Left cardiac atrium (tissue), 4 donors: ENCODE measurements at regions not wholly inside any gene's neighbourhood (a gene's known extent, or its start where the extent isn't known, plus 50 kb on each side); places are given as distances from the start of the nearest gene placed in this dataset.
A peak's percentile ranks its signal among the peaks of the same experiment; 100 is the strongest.

Experiments
- ATAC-seq, 2 donors: fragments of 200-7000 bp; cut with Tn5 transposase; one replicate each; pipeline ENCODE4 v1.9.1; 2020; ENCODE audit warnings: mild to moderate bottlenecking in 2 of 2, moderate library complexity in 2 of 2
- DNase-seq: peaks from one replicate; pipeline ENCODE4 v3.0.0-alpha.2; 2020
- intact Hi-C, 2 donors: fragments of 100-400 bp; cut with DNase I; formaldehyde crosslinking; loops; one replicate each; pipeline versions ENCODE4 v1.14.1 to v1.15.1; 2022 to 2023
- donor health status: DM: no; HTN: yes; CAD: no.
- donor health status: DM: no; HTN: yes; CAD: no; lungs with severe emphysema.
- donor health status: DM: yes; HTN: yes; CAD: no.
- donor health status: Dilated cardiomyopathy.

GRCh38 chr16:50472472-50472871 lies 75.7 kb upstream of the NKD1 start:
- DNase-seq (no peak), ATAC-seq (no peak)
- intact Hi-C loops = no loop called here

DNA sequence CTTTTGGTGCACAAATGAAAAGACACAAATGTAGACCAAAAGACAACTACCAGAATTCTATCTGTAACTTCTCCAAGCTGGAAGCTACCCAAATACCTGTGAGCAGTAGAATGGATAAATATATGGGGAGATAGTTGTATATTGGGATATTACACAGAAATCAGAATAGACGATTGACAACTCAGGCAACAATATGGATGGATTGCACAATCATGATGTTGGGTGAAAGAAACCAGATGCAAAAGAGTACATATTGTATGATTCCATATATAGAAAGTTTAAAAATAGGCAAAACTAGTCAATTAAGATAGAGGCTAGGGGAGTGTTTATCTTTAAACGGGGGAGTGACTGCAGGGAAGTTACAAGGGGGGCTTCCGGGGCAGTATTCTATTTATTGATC lies 77.5 kb upstream of the NKD1 start:
- ATAC-seq (no peak), DNase-seq (no peak)
- intact Hi-C loops = no loop called here

DNA sequence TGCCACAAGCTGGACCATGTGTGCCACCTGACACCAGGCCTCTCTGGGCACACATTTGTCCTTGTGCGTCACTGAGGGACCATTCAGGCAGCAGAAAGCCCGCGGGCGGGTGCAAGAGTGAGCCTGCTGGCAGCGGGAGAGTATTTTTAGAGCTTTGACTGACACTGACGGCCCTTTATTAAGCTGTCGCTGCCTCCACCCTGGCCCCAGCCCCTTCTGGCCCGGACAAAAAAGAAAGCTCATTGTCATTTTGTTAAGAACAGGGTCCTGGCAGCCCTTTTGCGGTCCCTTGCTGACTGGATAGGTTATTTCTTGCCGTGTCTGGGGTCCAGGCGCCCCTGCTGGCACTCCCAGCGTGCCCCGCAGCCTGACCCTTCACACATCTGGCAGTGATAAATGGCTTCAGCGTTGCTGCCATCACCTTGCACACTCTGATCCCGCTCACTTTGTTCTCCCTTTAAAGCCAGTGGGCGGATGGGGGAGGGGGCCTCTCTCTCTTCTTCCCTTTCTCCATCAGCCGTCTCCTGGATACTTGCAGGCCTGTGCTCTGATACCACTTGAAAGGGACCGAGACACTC lies 78.4 kb upstream of the NKD1 start:
- ATAC-seq = no peak
- intact Hi-C loops = no loop called here
- no peak for DNase-seq

- intact Hi-C loops = no loop called here
- DNase-seq (no peak), ATAC-seq (no peak)
These were observed 79.0 kb upstream of the NKD1 start for GRCh38 chr16:50469121-50469743.

DNA sequence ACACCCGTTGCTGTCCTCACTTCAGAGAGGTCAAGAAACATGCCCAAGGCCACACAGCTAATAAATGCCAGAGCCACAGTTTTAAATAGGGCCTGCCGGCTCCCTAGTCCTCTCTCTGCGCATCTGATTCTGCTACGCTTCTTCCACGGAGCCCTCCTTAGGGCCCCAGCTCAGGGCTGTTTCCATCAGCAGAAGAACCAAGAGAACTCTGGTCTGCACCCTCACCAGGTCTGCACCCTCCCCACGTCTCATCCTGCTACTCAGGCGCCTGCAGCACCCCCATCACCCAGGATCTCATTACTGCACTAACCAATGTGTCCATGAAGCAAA lies 79.5 kb upstream of the NKD1 start:
- intact Hi-C loops = no loop called here
- DNase-seq (no peak), ATAC-seq (no peak)

GRCh38 chr16:50467943-50468748 lies 80.0 kb upstream of the NKD1 start:
- intact Hi-C loops = no loop called here
- no peak for DNase-seq
- ATAC-seq = no peak

DNA sequence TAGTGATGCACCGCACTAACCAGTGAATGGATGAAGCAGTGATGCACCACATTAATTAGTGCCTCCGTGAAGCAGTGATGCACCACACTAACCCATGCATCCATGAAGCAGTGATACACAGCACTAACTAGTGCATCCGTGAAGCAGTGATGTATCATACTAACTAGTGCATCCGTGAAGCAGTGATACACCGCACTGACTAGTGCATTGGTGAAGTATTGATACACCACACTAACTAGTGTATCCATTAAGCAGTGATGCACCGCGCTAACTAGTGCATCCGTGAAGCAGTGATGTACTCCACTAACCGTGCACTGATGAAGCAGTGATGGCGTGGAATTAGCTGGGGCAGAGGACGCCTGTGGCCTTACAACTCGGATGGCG lies 80.6 kb upstream of the NKD1 start:
- DNase-seq (no peak), ATAC-seq (no peak)
- intact Hi-C loops = no loop called here

DNA sequence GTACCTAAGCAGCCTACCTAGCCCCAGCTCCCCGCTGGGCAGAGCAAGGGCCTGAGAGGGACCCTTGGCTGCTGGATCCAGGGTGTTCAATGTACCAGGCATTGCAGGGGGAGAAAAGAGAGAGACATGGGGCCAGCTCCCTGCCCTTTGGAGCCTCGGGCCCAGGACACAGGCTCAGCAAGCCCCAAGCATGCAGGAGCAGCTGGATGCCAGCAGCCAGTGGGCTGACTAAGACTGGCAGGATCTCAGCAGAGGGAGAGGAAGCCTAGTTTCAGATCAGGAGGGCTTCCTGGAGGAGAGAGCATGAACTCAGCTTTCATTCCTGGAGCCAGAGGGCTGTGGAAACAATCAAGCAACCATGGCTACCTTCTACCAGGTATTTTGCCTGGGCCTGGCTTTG lies 82.0 kb upstream of the NKD1 start:
- intact Hi-C loops = no loop called here

GRCh38 chr16:50464325-50465290 lies 83.6 kb upstream of the NKD1 start:
- intact Hi-C loops = no loop called here
- DNase-seq = no peak
- ATAC-seq = no peak

More for the DNA sequence above, 82.0 kb upstream of the NKD1 start:
- DNase-seq (no peak), ATAC-seq (no peak)

DNA sequence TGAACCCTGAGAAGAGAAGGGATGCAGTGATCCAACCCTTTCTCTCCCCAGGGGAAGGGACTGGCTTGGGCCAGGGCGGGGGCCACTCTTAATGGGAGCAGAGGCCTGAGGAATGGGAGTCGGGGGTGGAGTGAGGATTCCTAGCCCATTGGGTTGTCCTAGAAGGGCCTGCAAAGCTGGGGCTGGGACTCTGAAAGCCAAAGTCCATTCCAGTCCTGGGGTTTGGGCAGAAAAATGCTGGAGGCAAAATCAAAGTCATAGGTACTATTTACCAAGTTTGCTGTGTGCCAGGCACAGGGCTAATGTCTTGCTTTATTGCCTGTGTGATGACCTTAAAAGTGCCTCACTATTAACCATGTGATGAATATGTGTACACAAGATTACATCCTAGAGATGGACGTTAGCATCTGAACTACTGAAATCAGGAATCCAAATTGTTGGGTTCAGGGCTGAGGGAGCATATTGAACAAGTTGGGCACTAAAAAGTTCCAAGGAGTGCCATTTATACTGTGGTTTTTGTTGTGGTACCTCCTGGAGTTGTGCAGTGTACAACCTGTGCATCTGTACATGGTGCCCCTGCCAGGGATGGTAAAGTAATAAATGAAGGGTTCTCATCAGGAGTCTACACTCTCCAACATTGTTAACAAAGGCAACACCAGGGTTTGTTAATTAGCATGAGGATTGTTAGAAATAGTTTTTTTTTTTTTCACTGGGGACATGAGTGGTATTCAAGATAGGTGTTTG lies 84.4 kb upstream of the NKD1 start:
- intact Hi-C loops = no loop called here
- ATAC-seq (no peak), DNase-seq (no peak)

- no peak for DNase-seq
- no peak for ATAC-seq
- intact Hi-C loops = no loop called here
These were observed 85.2 kb upstream of the NKD1 start for GRCh38 chr16:50462793-50463507.

DNA sequence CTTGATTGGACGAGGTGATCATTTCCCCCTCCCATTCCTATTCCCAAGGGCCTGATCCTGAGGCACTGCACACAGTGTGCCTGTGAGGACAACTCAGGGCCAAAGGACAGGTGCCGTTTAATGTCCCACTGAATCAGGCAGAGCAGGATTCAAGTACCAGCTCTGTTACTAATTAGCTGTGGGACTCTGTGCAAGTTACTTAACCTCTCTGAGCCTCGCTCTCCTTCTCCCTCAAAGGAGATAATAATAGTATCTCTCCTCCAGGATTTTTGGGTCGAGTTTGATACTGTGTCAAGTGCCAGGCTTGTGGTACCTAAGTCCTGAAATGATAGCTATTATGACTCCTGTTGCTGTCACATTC lies 86.8 kb upstream of the NKD1 start:
- ATAC-seq = no peak
- intact Hi-C loops = no loop called here

GRCh38 chr16:50460538-50461399 lies 87.4 kb upstream of the NKD1 start:
- ATAC-seq = no peak
- intact Hi-C loops = no loop called here
- DNase-seq = no peak

More for the DNA sequence above, 86.8 kb upstream of the NKD1 start:
- DNase-seq = no peak

DNA sequence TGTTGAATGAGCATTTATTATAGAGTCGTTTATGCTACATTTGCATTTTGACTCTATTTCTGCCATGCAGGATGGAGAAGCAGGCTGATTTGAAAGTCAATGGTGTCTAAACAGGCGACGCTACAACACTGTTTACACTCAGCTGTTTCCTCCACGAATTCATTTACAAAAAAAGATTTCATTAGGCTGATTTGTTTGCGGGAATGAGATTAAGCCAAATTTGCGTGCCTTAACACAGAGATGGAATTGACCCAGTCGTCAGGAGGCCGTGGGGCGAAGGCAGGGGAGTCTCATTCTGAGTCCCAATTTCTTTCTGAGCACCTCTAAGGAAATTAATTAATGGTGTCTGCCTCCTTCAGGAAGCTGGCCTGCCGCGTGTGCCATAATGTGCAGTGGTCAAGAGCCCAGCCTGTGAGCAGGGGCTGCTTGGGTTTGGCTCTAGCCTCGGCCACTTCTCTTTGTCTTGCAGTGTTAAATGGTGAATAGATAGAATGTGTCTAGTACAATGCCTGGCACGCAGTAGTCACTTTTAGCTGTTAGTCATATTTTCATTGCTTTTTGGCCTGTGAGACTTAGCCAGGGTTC lies 88.6 kb upstream of the NKD1 start:
- intact Hi-C loops = no loop called here
- ATAC-seq (no peak), DNase-seq (no peak)

DNA sequence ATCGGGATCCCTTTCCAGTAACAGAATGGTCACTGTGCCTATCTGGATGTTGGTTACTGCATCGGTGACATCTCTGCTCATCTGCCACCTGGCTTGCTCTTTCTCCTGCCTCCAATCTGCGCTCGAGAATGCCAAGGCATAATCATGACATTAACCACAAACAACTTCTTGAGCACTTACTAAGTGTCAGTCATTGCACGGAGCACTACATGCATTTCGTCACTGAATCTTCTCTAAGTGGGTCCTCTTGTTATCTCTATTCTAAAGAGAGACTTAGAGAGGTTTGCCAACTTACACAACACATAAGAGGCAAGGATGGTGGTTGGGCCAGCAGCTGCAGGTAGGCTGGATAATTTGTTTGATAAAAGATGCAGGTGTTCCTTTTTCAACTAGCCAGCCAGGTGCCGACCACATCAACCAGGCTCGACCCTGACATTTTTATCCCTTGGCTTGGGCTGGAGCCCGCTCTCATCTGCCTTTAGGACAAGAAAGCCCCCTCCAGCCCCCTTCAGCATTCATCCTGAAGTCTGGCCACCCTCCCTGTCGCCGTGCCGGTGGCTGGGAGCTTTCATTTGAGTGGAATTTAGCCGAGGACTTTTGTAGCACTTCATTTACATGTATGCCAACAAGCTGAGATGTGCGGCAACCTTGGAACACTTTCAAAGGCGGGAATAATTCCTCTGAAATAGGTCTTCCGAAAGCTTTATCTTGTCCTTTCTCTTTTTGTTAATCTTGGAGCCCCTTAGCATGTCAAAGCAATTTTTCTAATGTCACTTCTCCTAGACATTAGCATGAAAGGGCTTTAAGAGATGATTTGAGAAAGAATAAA lies 89.3 kb upstream of the NKD1 start:
- no peak for DNase-seq
- intact Hi-C loops = no loop called here
- ATAC-seq = peak in 1 of 2 donors; percentile 86

DNA sequence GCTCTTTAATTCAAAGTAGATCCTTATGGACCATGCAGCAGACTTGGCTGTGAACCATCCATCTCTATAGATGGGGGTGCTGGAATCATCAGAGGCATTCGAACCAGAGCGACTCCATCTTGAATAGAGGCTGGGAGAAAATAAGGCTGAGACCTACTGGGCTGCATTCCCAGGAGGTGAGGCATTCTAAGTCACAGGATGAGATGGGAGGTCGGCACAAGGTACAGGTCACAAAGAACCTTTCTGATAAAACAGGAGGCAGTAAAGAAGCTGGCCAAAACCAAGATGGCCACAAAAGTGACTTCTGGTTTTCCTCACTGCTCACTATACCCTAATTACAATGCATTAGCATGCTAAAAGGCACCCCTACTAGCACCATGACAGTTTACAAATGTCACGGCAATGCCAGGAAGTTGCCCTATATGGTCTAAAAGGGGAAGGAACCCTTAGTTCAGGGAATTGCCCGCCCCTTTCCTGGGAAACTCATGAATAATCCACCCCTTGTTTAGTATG lies 89.2 kb upstream of the BRD7 start:
- no peak for DNase-seq
- intact Hi-C loops = no loop called here
- ATAC-seq = no peak
